T-helper 2 cell treated with Interferon-gamma antibody and Interleukin-4, amounts not matched to agents 5 μg/mL and 100 μg/mL, for 36 hours (primary cell): ENCODE measurements at regions not wholly inside any gene's neighbourhood (a gene's known extent, or its start where the extent isn't known, plus 50 kb on each side); places are given as distances from the start of the nearest gene placed in this dataset.
A peak's percentile ranks its signal among the peaks of the same experiment; 100 is the strongest.

Experiments
- DNase-seq: peaks from one replicate; pipeline ENCODE4 v3.0.0; 2021; ENCODE audit warnings: low spot score
- H3K27ac Mint-ChIP-seq: one replicate; pipeline ENCODE4 v1.8.0; 2021; ENCODE audit warnings: mild to moderate bottlenecking, mixed read lengths
- H3K27me3 Mint-ChIP-seq: one replicate; pipeline ENCODE4 v1.8.0; 2021; ENCODE audit warnings: low read depth, mixed read lengths
- H3K36me3 Mint-ChIP-seq: one replicate; pipeline ENCODE4 v1.8.0; 2021; ENCODE audit warnings: low read depth, mixed read lengths
- H3K4me1 Mint-ChIP-seq: one replicate; pipeline ENCODE4 v1.8.0; 2021; ENCODE audit warnings: low read depth, mixed read lengths
- H3K4me3 Mint-ChIP-seq: one replicate; pipeline ENCODE4 v1.8.0; 2022; ENCODE audit warnings: mild to moderate bottlenecking, moderate library complexity, mixed read lengths
- H3K9me3 Mint-ChIP-seq: one replicate; pipeline ENCODE4 v1.8.0; 2021; ENCODE audit warnings: mixed read lengths

GRCh38 chr4:54517781-54518444, 139.8 kb upstream of the KIT start:
- Mint-ChIP-seq H3K36me3 (no peaks in the 10 kb centered on the region), H3K9me3 (no peaks in the 10 kb centered on the region), H3K4me3 (no peak overlapping the region), H3K4me1 (no peaks in the 10 kb centered on the region), H3K27me3 (no peaks in the 10 kb centered on the region), H3K27ac (no peak overlapping the region)
- no peak for DNase-seq

DNA sequence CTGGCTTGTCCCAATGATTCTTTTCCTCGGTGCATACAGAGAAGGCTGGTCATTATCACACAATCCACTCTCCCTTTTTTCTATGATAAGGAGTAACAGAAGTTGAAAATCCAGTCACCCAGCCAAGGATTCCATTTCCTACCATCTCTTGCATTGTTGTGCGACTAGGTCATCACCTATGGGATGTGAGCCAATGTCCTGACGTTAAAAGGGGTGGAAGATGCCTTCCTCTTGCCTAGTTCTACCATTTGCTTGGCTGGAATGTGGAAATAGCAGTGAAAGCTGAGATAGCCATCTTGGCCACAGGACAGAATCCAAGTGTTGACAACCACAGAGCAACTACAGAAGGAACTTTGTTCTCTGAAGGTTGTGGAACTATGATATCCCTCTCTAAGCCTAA, 132.2 kb upstream of the KIT start:
- Mint-ChIP-seq H3K9me3 (no peaks in the 10 kb centered on the region), H3K27me3 (no peaks in the 10 kb centered on the region), H3K27ac (no peak overlapping the region), H3K36me3 (no peaks in the 10 kb centered on the region), H3K4me3 (no peak overlapping the region), H3K4me1 (no peaks in the 10 kb centered on the region)
- no peak for DNase-seq

- no peaks in the 10 kb centered on the region for H3K27me3 Mint-ChIP-seq
- no peak overlapping the region for H3K4me3 Mint-ChIP-seq
- DNase-seq = no peak
- no peaks in the 10 kb centered on the region for H3K36me3 Mint-ChIP-seq
- H3K9me3 Mint-ChIP-seq = no peaks in the 10 kb centered on the region
- H3K27ac Mint-ChIP-seq = no peak overlapping the region
- H3K4me1 Mint-ChIP-seq = no peaks in the 10 kb centered on the region
Measured at GRCh38 chr4:54526560-54526959, 131.2 kb upstream of the KIT start.

GRCh38 chr4:54527532-54527931, 130.2 kb upstream of the KIT start:
- DNase-seq = no peak
- no peak overlapping the region for H3K27ac Mint-ChIP-seq
- no peaks in the 10 kb centered on the region for H3K9me3 Mint-ChIP-seq
- no peaks in the 10 kb centered on the region for H3K27me3 Mint-ChIP-seq
- H3K36me3 Mint-ChIP-seq = no peaks in the 10 kb centered on the region
- H3K4me3 Mint-ChIP-seq = no peak overlapping the region
- H3K4me1 Mint-ChIP-seq = no peaks in the 10 kb centered on the region

DNA sequence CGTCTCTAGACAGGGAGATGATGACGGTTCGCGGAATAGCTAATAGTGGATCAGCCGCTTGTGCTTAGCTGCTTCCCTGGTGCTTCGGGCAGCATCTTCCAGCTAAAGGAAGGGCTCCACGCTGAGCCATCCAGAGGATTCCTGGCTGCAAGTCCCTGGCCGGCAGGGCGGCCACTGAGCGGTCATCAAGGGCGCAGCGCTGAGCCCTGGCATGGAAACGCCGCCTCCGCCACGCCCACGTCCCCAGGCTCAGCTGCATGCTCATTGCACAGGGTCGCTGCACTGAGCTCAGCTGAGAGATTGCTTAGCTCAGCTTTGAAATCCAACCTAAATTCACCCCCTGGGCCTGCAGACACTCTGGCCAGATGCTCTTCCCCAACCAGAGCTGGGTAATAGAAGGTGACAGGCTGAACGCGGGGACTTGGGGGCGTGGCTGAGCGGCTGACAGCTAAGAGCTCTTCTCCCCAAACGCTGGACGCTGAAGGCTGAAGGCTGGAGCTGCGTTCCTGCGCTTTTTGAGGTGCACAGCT, 118.2 kb upstream of the KIT start:
- H3K27me3 Mint-ChIP-seq = peaks cover 8% of the 10 kb centered on the region
- DNase-seq = peak; percentile 4
- no peaks in the 10 kb centered on the region for H3K9me3 Mint-ChIP-seq
- H3K4me3 Mint-ChIP-seq = peak overlapping the region; percentile 56
- H3K4me1 Mint-ChIP-seq = no peaks in the 10 kb centered on the region
- no peaks in the 10 kb centered on the region for H3K36me3 Mint-ChIP-seq
- H3K27ac Mint-ChIP-seq = no peak overlapping the region

GRCh38 chr4:54540931-54541330, 116.8 kb upstream of the KIT start:
- no peak for DNase-seq
- Mint-ChIP-seq H3K27ac (no peak overlapping the region), H3K4me1 (no peaks in the 10 kb centered on the region), H3K4me3 (peak overlapping the region; percentile 56), H3K36me3 (no peaks in the 10 kb centered on the region), H3K27me3 (peaks cover 8% of the 10 kb centered on the region), H3K9me3 (no peaks in the 10 kb centered on the region)

GRCh38 chr4:54541426-54542118, 116.2 kb upstream of the KIT start:
- Mint-ChIP-seq H3K27ac (no peak overlapping the region), H3K36me3 (no peaks in the 10 kb centered on the region)

DNA sequence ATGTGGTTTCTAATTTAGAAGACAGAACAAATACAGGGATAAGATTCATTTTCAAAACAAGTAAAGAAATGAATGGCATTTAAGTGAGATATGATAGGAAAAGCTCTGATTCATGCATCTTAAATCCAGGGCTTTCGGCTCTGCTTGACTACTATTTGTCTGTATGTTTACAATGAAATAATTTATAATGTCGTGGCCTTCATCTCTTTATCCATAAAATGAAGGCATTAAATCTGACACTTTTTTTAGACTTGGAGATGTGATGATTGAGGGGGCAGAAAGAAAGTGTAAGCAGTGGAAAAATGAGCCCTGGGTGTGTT, 115.7 kb upstream of the KIT start:
- Mint-ChIP-seq H3K9me3 (no peaks in the 10 kb centered on the region), H3K27me3 (peaks cover 5% of the 10 kb centered on the region), H3K27ac (no peak overlapping the region), H3K4me3 (no peak overlapping the region), H3K36me3 (no peaks in the 10 kb centered on the region), H3K4me1 (no peaks in the 10 kb centered on the region)
- no peak for DNase-seq

More at GRCh38 chr4:54541426-54542118, 116.2 kb upstream of the KIT start:
- H3K27me3 Mint-ChIP-seq = peaks cover 5% of the 10 kb centered on the region
- H3K4me3 Mint-ChIP-seq = no peak overlapping the region
- DNase-seq = no peak
- H3K4me1 Mint-ChIP-seq = no peaks in the 10 kb centered on the region
- no peaks in the 10 kb centered on the region for H3K9me3 Mint-ChIP-seq

DNA sequence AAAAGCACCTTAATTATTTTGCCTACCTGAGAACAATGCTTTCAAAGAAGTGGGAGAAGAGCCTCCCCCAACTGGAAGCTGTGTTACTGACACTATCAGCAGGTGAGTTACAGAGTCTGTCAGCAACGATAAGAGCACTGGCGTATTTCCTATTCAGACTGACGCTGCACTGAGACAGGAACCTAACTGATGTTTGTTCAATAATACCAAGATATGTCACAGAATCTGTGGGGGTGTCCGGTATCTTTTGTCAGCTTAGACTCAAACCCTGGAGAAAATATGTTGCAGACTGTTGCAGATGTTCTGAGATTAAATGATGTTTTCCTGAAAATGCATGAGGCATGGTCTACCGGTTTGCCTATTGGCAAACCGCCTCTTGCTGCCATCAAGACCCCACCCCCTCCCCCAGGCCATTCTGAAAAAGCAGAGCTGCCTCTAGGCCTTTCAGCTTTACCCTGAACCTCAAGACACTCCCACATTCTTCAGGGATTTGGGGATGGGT, 115.2 kb upstream of the KIT start:
- Mint-ChIP-seq H3K27me3 (peaks cover 5% of the 10 kb centered on the region), H3K4me3 (no peak overlapping the region), H3K9me3 (no peaks in the 10 kb centered on the region), H3K27ac (no peak overlapping the region), H3K4me1 (peaks cover 3% of the 10 kb centered on the region), H3K36me3 (no peaks in the 10 kb centered on the region)
- no peak for DNase-seq

- no peak overlapping the region for H3K4me3 Mint-ChIP-seq
- H3K36me3 Mint-ChIP-seq = no peaks in the 10 kb centered on the region
- peaks cover 5% of the 10 kb centered on the region for H3K27me3 Mint-ChIP-seq
- no peak for DNase-seq
- H3K9me3 Mint-ChIP-seq = no peaks in the 10 kb centered on the region
- peaks cover 5% of the 10 kb centered on the region for H3K4me1 Mint-ChIP-seq
- H3K27ac Mint-ChIP-seq = no peak overlapping the region
Measured at GRCh38 chr4:54543088-54543795, 114.5 kb upstream of the KIT start.

DNA sequence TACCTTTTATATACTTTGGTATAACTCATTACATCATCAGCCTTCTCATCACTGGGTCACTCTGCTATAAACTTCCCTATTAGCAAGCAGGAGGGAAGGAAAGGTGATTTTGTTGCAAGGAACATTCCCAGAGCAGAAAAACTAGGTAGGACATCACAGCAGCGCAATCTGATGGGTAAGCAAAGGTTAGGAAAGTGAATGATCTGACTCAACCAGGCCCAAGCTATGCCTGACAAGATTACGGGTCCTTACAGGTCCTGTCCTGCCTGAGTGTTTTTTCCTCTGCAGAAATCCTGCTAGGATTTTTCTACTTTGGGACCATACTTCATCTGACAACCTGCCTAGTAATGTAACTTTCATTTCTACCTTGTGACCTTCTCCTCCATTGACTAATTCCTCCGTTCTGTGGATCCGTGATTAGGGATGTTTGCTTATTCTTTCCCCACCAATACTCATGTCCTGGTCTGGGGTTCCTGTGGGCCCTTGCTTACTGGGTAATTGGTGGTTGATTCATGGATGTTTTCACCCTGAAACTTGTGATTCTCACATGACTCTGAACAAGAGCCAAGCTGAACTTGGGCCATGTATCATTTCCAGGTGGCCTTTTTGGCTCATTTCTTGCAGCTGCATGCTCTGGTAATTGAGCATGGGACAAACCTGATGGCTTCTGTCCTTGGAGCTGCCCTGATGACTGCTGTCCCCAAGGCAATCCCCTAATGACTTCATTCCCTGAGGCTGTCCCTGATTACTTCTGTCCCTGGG, 111.9 kb upstream of the KIT start:
- Mint-ChIP-seq H3K4me1 (peaks cover 5% of the 10 kb centered on the region), H3K4me3 (no peak overlapping the region), H3K27ac (no peak overlapping the region), H3K36me3 (no peaks in the 10 kb centered on the region), H3K27me3 (peaks cover under 1% of the 10 kb centered on the region), H3K9me3 (no peaks in the 10 kb centered on the region)
- DNase-seq = no peak

- H3K9me3 Mint-ChIP-seq = no peaks in the 10 kb centered on the region
- no peaks in the 10 kb centered on the region for H3K27me3 Mint-ChIP-seq
- H3K36me3 Mint-ChIP-seq = no peaks in the 10 kb centered on the region
- peak overlapping the region; percentile 83 for H3K27ac Mint-ChIP-seq
- H3K4me3 Mint-ChIP-seq = peak overlapping the region; percentile 50
- DNase-seq = peak; percentile 49
- H3K4me1 Mint-ChIP-seq = peaks cover 5% of the 10 kb centered on the region
Measured at GRCh38 chr4:54547299-54548097, 110.3 kb upstream of the KIT start.

GRCh38 chr4:54548098-54548620, 109.6 kb upstream of the KIT start:
- peak overlapping the region; percentile 50 for H3K4me3 Mint-ChIP-seq
- H3K36me3 Mint-ChIP-seq = no peaks in the 10 kb centered on the region
- peaks cover 5% of the 10 kb centered on the region for H3K4me1 Mint-ChIP-seq
- H3K27ac Mint-ChIP-seq = peak overlapping the region; percentile 83
- peak; percentile 36 for DNase-seq
- no peaks in the 10 kb centered on the region for H3K27me3 Mint-ChIP-seq
- H3K9me3 Mint-ChIP-seq = no peaks in the 10 kb centered on the region
